Keratinocyte (primary cell): ENCODE measurements at regions not wholly inside any gene's neighbourhood (a gene's known extent, or its start where the extent isn't known, plus 50 kb on each side); places are given as distances from the start of the nearest gene placed in this dataset.

Experiments
- EZH2 ChIP-seq: IDR thresholded peaks from one replicate; pipeline ENCODE4 v1.6.1; 2012; ENCODE audit warnings: inconsistent platforms, mild to moderate bottlenecking, low read length, moderate library complexity
- TF ChIP-seq, protein P1 (sequence below), 3 experiments: IDR thresholded peaks in 1 of 3; conservative IDR thresholded peaks in 1 of 3; optimal IDR thresholded peaks in 1 of 3; 2 replicates in 2 of 3; 3 replicates in 1 of 3; pipeline versions ENCODE3 to v1.5.1; 2011; ENCODE audit warnings: low read length in 3 of 3, mild to moderate bottlenecking in 3 of 3, moderate library complexity in 2 of 3, control low read depth in 1 of 3, inconsistent platforms in 1 of 3; ENCODE audit not compliant: insufficient read depth in 2 of 3; ENCODE audit errors: extremely low read depth in 1 of 3

- no peak for TF ChIP-seq EZH2
- TF ChIP-seq, protein P1, sequence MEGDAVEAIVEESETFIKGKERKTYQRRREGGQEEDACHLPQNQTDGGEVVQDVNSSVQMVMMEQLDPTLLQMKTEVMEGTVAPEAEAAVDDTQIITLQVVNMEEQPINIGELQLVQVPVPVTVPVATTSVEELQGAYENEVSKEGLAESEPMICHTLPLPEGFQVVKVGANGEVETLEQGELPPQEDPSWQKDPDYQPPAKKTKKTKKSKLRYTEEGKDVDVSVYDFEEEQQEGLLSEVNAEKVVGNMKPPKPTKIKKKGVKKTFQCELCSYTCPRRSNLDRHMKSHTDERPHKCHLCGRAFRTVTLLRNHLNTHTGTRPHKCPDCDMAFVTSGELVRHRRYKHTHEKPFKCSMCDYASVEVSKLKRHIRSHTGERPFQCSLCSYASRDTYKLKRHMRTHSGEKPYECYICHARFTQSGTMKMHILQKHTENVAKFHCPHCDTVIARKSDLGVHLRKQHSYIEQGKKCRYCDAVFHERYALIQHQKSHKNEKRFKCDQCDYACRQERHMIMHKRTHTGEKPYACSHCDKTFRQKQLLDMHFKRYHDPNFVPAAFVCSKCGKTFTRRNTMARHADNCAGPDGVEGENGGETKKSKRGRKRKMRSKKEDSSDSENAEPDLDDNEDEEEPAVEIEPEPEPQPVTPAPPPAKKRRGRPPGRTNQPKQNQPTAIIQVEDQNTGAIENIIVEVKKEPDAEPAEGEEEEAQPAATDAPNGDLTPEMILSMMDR (optimal IDR thresholded peaks at IDR 0.05 in 1 of 3, IDR thresholded peaks at IDR 0.05 in 1 of 3, conservative IDR thresholded peaks at IDR 0.05 in 1 of 3; ENCODE audit: extremely low read depth in 1 of 3, insufficient read depth in 2 of 3, low read length in 3 of 3), result peak; percentile 65 to 82 (median 69)
Observed at GRCh38 chr12:34218193-34219045, 196.1 kb downstream of the ALG10 start.
